ENCODE measurements at regions not wholly inside any gene's neighbourhood (a gene's known extent, or its start where the extent isn't known, plus 50 kb on each side); places are given as distances from the start of the nearest gene placed in this dataset.

- H3K27me3 ChIP-seq (ENCODE audit: control insufficient read depth in 2 of 2, insufficient read depth in 1 of 2, low read length in 1 of 2) = no peaks in the 10 kb centered on the region
- no peaks in the 10 kb centered on the region for H3K36me3 ChIP-seq (ENCODE audit: control insufficient read depth in 2 of 2, insufficient read depth in 2 of 2, low read length in 1 of 2)
- 91% methylated on average over 8 of the region's 8 CpGs for WGBS
- H3K9me3 ChIP-seq (ENCODE audit: control insufficient read depth in 2 of 2, insufficient read depth in 1 of 2, low read length in 1 of 2) = no peaks in the 10 kb centered on the region
- DNase-seq (ENCODE audit: low read depth in 6 of 9, low spot score in 9 of 9) = no peak
- H3K4me3 ChIP-seq (ENCODE audit: low read length in 2 of 2) = no peak overlapping the region
- no peak overlapping the region for H3K27ac ChIP-seq (ENCODE audit: low read depth in 1 of 2, low read length in 1 of 2)
- H3K4me1 ChIP-seq (ENCODE audit: control insufficient read depth in 2 of 2, insufficient read depth in 2 of 2, low read length in 2 of 2) = no peaks in the 10 kb centered on the region
Observed at GRCh38 chr10:132123606-132124005, 57.9 kb downstream of the JAKMIP3 start.

- no peaks in the 10 kb centered on the region for H3K27me3 ChIP-seq (ENCODE audit: control insufficient read depth in 2 of 2, insufficient read depth in 1 of 2, low read length in 1 of 2)
- no peak overlapping the region for H3K4me3 ChIP-seq (ENCODE audit: low read length in 2 of 2)
- no peaks in the 10 kb centered on the region for H3K9me3 ChIP-seq (ENCODE audit: control insufficient read depth in 2 of 2, insufficient read depth in 1 of 2, low read length in 1 of 2)
- H3K27ac ChIP-seq (ENCODE audit: low read depth in 1 of 2, low read length in 1 of 2) = no peak overlapping the region
- WGBS = 95% methylated on average over 50 of the region's 50 CpGs
- H3K4me1 ChIP-seq (ENCODE audit: control insufficient read depth in 2 of 2, insufficient read depth in 2 of 2, low read length in 2 of 2) = no peaks in the 10 kb centered on the region
- H3K36me3 ChIP-seq (ENCODE audit: control insufficient read depth in 2 of 2, insufficient read depth in 2 of 2, low read length in 1 of 2) = no peaks in the 10 kb centered on the region
- DNase-seq (ENCODE audit: low read depth in 6 of 9, low spot score in 9 of 9) = no peak
Observed at GRCh38 chr10:132124201-132124920, 58.6 kb downstream of the JAKMIP3 start.

GRCh38 chr10:132129431-132129830 lies 57.3 kb upstream of the DPYSL4 start:
- Histone ChIP-seq H3K27ac (ENCODE audit: low read depth in 1 of 2, low read length in 1 of 2) (no peak overlapping the region), H3K36me3 (ENCODE audit: control insufficient read depth in 2 of 2, insufficient read depth in 2 of 2, low read length in 1 of 2) (no peaks in the 10 kb centered on the region), H3K4me3 (ENCODE audit: low read length in 2 of 2) (no peak overlapping the region), H3K4me1 (ENCODE audit: control insufficient read depth in 2 of 2, insufficient read depth in 2 of 2, low read length in 2 of 2) (no peaks in the 10 kb centered on the region), H3K27me3 (ENCODE audit: control insufficient read depth in 2 of 2, insufficient read depth in 1 of 2, low read length in 1 of 2) (peaks cover 0 to 13% of the 10 kb centered on the region in 2 donors), H3K9me3 (ENCODE audit: control insufficient read depth in 2 of 2, insufficient read depth in 1 of 2, low read length in 1 of 2) (no peaks in the 10 kb centered on the region)
- 64% methylated on average over 11 of the region's 11 CpGs for WGBS
- DNase-seq (ENCODE audit: low read depth in 6 of 9, low spot score in 9 of 9) = no peak

GRCh38 chr10:132130286-132131265 lies 56.2 kb upstream of the DPYSL4 start:
- Histone ChIP-seq H3K4me1 (ENCODE audit: control insufficient read depth in 2 of 2, insufficient read depth in 2 of 2, low read length in 2 of 2) (peaks cover 0 to 1% of the 10 kb centered on the region in 2 donors), H3K9me3 (ENCODE audit: control insufficient read depth in 2 of 2, insufficient read depth in 1 of 2, low read length in 1 of 2) (no peaks in the 10 kb centered on the region), H3K4me3 (ENCODE audit: low read length in 2 of 2) (no peak overlapping the region), H3K27ac (ENCODE audit: low read depth in 1 of 2, low read length in 1 of 2) (no peak overlapping the region), H3K27me3 (ENCODE audit: control insufficient read depth in 2 of 2, insufficient read depth in 1 of 2, low read length in 1 of 2) (peaks cover 0 to 13% of the 10 kb centered on the region in 2 donors), H3K36me3 (ENCODE audit: control insufficient read depth in 2 of 2, insufficient read depth in 2 of 2, low read length in 1 of 2) (no peaks in the 10 kb centered on the region)
- WGBS = 89% methylated on average over 24 of the region's 24 CpGs
- no peak for DNase-seq (ENCODE audit: low read depth in 6 of 9, low spot score in 9 of 9)

GRCh38 chr10:132131581-132132420 lies 54.9 kb upstream of the DPYSL4 start:
- 86% methylated on average over 22 of the region's 22 CpGs for WGBS
- Histone ChIP-seq H3K36me3 (ENCODE audit: control insufficient read depth in 2 of 2, insufficient read depth in 2 of 2, low read length in 1 of 2) (no peaks in the 10 kb centered on the region), H3K9me3 (ENCODE audit: control insufficient read depth in 2 of 2, insufficient read depth in 1 of 2, low read length in 1 of 2) (no peaks in the 10 kb centered on the region), H3K27ac (ENCODE audit: low read depth in 1 of 2, low read length in 1 of 2) (no peak overlapping the region), H3K4me1 (ENCODE audit: control insufficient read depth in 2 of 2, insufficient read depth in 2 of 2, low read length in 2 of 2) (peaks cover 0 to 2% of the 10 kb centered on the region in 2 donors), H3K4me3 (ENCODE audit: low read length in 2 of 2) (no peak overlapping the region), H3K27me3 (ENCODE audit: control insufficient read depth in 2 of 2, insufficient read depth in 1 of 2, low read length in 1 of 2) (peaks cover 0 to 13% of the 10 kb centered on the region in 2 donors)
- no peak for DNase-seq (ENCODE audit: low read depth in 6 of 9, low spot score in 9 of 9)

GRCh38 chr10:132132421-132132841 lies 54.3 kb upstream of the DPYSL4 start:
- no peaks in the 10 kb centered on the region for H3K36me3 ChIP-seq (ENCODE audit: control insufficient read depth in 2 of 2, insufficient read depth in 2 of 2, low read length in 1 of 2)
- peaks cover 0 to 13% of the 10 kb centered on the region in 2 donors for H3K27me3 ChIP-seq (ENCODE audit: control insufficient read depth in 2 of 2, insufficient read depth in 1 of 2, low read length in 1 of 2)
- no peak for DNase-seq (ENCODE audit: low read depth in 6 of 9, low spot score in 9 of 9)
- H3K27ac ChIP-seq (ENCODE audit: low read depth in 1 of 2, low read length in 1 of 2) = no peak overlapping the region
- WGBS = 75% methylated on average over 16 of the region's 16 CpGs
- H3K9me3 ChIP-seq (ENCODE audit: control insufficient read depth in 2 of 2, insufficient read depth in 1 of 2, low read length in 1 of 2) = no peaks in the 10 kb centered on the region
- H3K4me1 ChIP-seq (ENCODE audit: control insufficient read depth in 2 of 2, insufficient read depth in 2 of 2, low read length in 2 of 2) = peaks cover 0 to 2% of the 10 kb centered on the region in 2 donors
- H3K4me3 ChIP-seq (ENCODE audit: low read length in 2 of 2) = no peak overlapping the region

- DNase-seq (ENCODE audit: low read depth in 6 of 9, low spot score in 9 of 9) = no peak
- Histone ChIP-seq H3K9me3 (ENCODE audit: control insufficient read depth in 2 of 2, insufficient read depth in 1 of 2, low read length in 1 of 2) (no peaks in the 10 kb centered on the region), H3K27ac (ENCODE audit: low read depth in 1 of 2, low read length in 1 of 2) (no peak overlapping the region), H3K36me3 (ENCODE audit: control insufficient read depth in 2 of 2, insufficient read depth in 2 of 2, low read length in 1 of 2) (no peaks in the 10 kb centered on the region), H3K4me1 (ENCODE audit: control insufficient read depth in 2 of 2, insufficient read depth in 2 of 2, low read length in 2 of 2) (peaks cover 0 to 2% of the 10 kb centered on the region in 2 donors), H3K4me3 (ENCODE audit: low read length in 2 of 2) (no peak overlapping the region), H3K27me3 (ENCODE audit: control insufficient read depth in 2 of 2, insufficient read depth in 1 of 2, low read length in 1 of 2) (peaks cover 0 to 13% of the 10 kb centered on the region in 2 donors)
- 64% methylated on average over 18 of the region's 18 CpGs for WGBS
Observed at GRCh38 chr10:132133005-132133404, 53.7 kb upstream of the DPYSL4 start.

GRCh38 chr10:132133449-132134240 lies 53.1 kb upstream of the DPYSL4 start:
- Histone ChIP-seq H3K36me3 (ENCODE audit: control insufficient read depth in 2 of 2, insufficient read depth in 2 of 2, low read length in 1 of 2) (no peaks in the 10 kb centered on the region), H3K9me3 (ENCODE audit: control insufficient read depth in 2 of 2, insufficient read depth in 1 of 2, low read length in 1 of 2) (no peaks in the 10 kb centered on the region), H3K4me3 (ENCODE audit: low read length in 2 of 2) (no peak overlapping the region), H3K4me1 (ENCODE audit: control insufficient read depth in 2 of 2, insufficient read depth in 2 of 2, low read length in 2 of 2) (peaks cover 0 to 2% of the 10 kb centered on the region in 2 donors), H3K27ac (ENCODE audit: low read depth in 1 of 2, low read length in 1 of 2) (no peak overlapping the region), H3K27me3 (ENCODE audit: control insufficient read depth in 2 of 2, insufficient read depth in 1 of 2, low read length in 1 of 2) (peaks cover 0 to 13% of the 10 kb centered on the region in 2 donors)
- 79% methylated on average over 32 of the region's 32 CpGs for WGBS
- no peak for DNase-seq (ENCODE audit: low read depth in 6 of 9, low spot score in 9 of 9)
